Lung (tissue), 11 donors: ENCODE measurements at regions not wholly inside any gene's neighbourhood (a gene's known extent, or its start where the extent isn't known, plus 50 kb on each side); places are given as distances from the start of the nearest gene placed in this dataset.

Experiments
- ATAC-seq: fragments of 200-7000 bp; cut with Tn5 transposase; one replicate; pipeline ENCODE4 v1.9.1; 2020; ENCODE audit warnings: moderate number of reproducible peaks; ENCODE audit not compliant: insufficient read depth, low FRiP score
- DNase-seq, 3 donors: peaks; one replicate each; pipeline ENCODE4 v3.0.0-alpha.2; 2013 to 2017
- H3K27ac ChIP-seq, 2 donors: one replicate each; pipeline ENCODE4 v1.5.1; 2013; ENCODE audit warnings: mild to moderate bottlenecking in 2 of 2, moderate library complexity in 2 of 2, control low read depth in 1 of 2, inconsistent platforms in 1 of 2, low read depth in 1 of 2, low read length in 1 of 2
- H3K27me3 ChIP-seq, 3 donors: one replicate each; pipeline ENCODE4 v1.5.1; 2013; ENCODE audit warnings: low read length in 2 of 3; ENCODE audit not compliant: control insufficient read depth in 3 of 3, insufficient read depth in 3 of 3
- H3K36me3 ChIP-seq, 4 donors: one replicate each; pipeline ENCODE4 v1.5.1; 2013; ENCODE audit warnings: low read length in 4 of 4, mild to moderate bottlenecking in 1 of 4, moderate library complexity in 1 of 4; ENCODE audit not compliant: control insufficient read depth in 4 of 4, insufficient read depth in 4 of 4
- H3K4me1 ChIP-seq, 5 donors: one replicate each; pipeline ENCODE4 v1.5.1; 2013; ENCODE audit warnings: low read length in 5 of 5, mild to moderate bottlenecking in 2 of 5, moderate library complexity in 1 of 5; ENCODE audit not compliant: control insufficient read depth in 5 of 5, insufficient read depth in 5 of 5
- H3K4me3 ChIP-seq: one replicate; pipeline ENCODE4 v1.5.1; 2013; ENCODE audit warnings: mild to moderate bottlenecking, control low read depth, moderate library complexity
- H3K9ac ChIP-seq, 2 donors: one replicate each; pipeline ENCODE4 v1.5.1; 2013; ENCODE audit warnings: low read length in 2 of 2, control low read depth in 1 of 2; ENCODE audit not compliant: insufficient read depth in 1 of 2
- H3K9me3 ChIP-seq, 4 donors: one replicate each; pipeline ENCODE4 v1.5.1; 2013; ENCODE audit warnings: low read length in 3 of 4, mild to moderate bottlenecking in 1 of 4, moderate library complexity in 1 of 4; ENCODE audit not compliant: control insufficient read depth in 4 of 4, insufficient read depth in 3 of 4
- WGBS, 2 donors: extraction: QIAGEN DNeasy Blood & Tissue Kit; methylation state at CpG; one replicate each; pipeline ENCODE4 v1.1.7; 2013; 5-methylcytosine and 5-hydroxymethylcytosine counted together
- TF ChIP-seq, protein P1 (sequence below): IDR thresholded peaks from 2 replicates; pipeline ENCODE4 v1.5.1; 2012; ENCODE audit warnings: mild to moderate bottlenecking; ENCODE audit errors: control extremely low read depth, extremely low read depth
- donor health status: control.
- donor health status: control.
- donor health status: Bipolar disorder and iron deficiency.
- donor health status: healthy.
- donor health status: DM: yes; HTN: yes; CAD: no.

DNA sequence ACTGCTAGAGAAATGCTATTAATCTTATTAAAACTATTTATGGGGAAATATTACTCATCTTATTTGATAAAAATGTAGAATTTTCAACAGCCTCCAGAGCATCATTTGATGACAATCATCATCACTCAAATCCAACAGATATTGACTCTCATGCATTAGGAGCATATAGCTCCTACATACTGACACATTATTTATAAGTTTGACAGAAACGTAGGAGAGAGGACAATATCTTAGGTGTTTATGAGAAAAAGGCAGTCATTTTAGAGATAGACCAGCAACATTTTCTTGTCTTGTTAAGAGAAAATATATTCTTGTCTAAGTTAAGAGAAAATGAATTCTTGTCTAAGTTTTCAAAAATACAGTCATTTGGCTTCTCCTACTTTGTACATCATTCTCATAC lies 2550.2 kb downstream of the PCDH7 start:
- H3K9me3 ChIP-seq, result no peaks in the 10 kb centered on the region
- H3K4me1 ChIP-seq, result peaks cover 0 to 2% (median 0%) of the 10 kb centered on the region in 5 donors
- no peak overlapping the region for H3K4me3 ChIP-seq
- no peak overlapping the region for H3K27ac ChIP-seq
- no peaks in the 10 kb centered on the region for H3K36me3 ChIP-seq
- H3K9ac ChIP-seq, result no peak overlapping the region
- DNase-seq (no peak), ATAC-seq (no peak)
- WGBS, 2 donors, result 69 to 79% methylated on average over 1 of the region's 1 CpG
- H3K27me3 ChIP-seq, result no peaks in the 10 kb centered on the region
- TF ChIP-seq, protein P1, sequence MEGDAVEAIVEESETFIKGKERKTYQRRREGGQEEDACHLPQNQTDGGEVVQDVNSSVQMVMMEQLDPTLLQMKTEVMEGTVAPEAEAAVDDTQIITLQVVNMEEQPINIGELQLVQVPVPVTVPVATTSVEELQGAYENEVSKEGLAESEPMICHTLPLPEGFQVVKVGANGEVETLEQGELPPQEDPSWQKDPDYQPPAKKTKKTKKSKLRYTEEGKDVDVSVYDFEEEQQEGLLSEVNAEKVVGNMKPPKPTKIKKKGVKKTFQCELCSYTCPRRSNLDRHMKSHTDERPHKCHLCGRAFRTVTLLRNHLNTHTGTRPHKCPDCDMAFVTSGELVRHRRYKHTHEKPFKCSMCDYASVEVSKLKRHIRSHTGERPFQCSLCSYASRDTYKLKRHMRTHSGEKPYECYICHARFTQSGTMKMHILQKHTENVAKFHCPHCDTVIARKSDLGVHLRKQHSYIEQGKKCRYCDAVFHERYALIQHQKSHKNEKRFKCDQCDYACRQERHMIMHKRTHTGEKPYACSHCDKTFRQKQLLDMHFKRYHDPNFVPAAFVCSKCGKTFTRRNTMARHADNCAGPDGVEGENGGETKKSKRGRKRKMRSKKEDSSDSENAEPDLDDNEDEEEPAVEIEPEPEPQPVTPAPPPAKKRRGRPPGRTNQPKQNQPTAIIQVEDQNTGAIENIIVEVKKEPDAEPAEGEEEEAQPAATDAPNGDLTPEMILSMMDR, result no peak

DNA sequence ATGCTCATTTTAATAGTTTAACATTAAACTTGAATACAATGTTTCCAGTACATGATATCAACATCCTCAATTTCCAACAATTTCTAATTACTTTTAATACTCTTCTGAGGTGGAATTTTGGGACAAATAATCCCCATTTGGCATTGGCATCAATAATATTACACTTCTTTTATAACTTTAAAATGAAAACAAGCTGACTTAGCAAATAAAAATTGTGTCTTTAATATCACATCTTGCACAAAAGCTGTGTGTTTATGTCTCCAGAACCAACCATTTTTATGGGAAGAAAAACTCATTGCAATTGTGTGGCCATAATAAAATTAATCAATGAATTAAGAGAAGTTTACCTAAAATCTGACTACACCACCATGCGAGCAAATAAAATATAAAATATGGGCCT lies 2552.6 kb downstream of the PCDH7 start:
- TF ChIP-seq, protein P1, result no peak
- no peak overlapping the region for H3K4me3 ChIP-seq
- no peak overlapping the region for H3K27ac ChIP-seq
- no peak overlapping the region for H3K9ac ChIP-seq
- no peaks in the 10 kb centered on the region for H3K36me3 ChIP-seq
- 80 to 89% methylated on average over 1 of the region's 1 CpG for WGBS, 2 donors
- no peaks in the 10 kb centered on the region for H3K9me3 ChIP-seq
- H3K4me1 ChIP-seq, result peaks cover 0 to 4% (median 0%) of the 10 kb centered on the region in 5 donors
- DNase-seq (no peak), ATAC-seq (no peak)
- no peaks in the 10 kb centered on the region for H3K27me3 ChIP-seq

- no peak overlapping the region for H3K27ac ChIP-seq
- 78% methylated on average over 1 of the region's 1 CpG for WGBS, 2 donors
- H3K36me3 ChIP-seq, result no peaks in the 10 kb centered on the region
- TF ChIP-seq, protein P1, result no peak
- H3K9me3 ChIP-seq, result no peaks in the 10 kb centered on the region
- DNase-seq (no peak), ATAC-seq (no peak)
- H3K27me3 ChIP-seq, result no peaks in the 10 kb centered on the region
- H3K4me1 ChIP-seq, result no peaks in the 10 kb centered on the region
- no peak overlapping the region for H3K4me3 ChIP-seq
- no peak overlapping the region for H3K9ac ChIP-seq
These were observed 2563.6 kb downstream of the PCDH7 start for GRCh38 chr4:33283818-33284217.

- DNase-seq (no peak), ATAC-seq (no peak)
- no peaks in the 10 kb centered on the region for H3K9me3 ChIP-seq
- H3K36me3 ChIP-seq, result no peaks in the 10 kb centered on the region
- 65 to 68% methylated on average over 3 of the region's 3 CpGs for WGBS, 2 donors
- no peaks in the 10 kb centered on the region for H3K27me3 ChIP-seq
- no peak overlapping the region for H3K27ac ChIP-seq
- TF ChIP-seq, protein P1, result no peak
- H3K4me3 ChIP-seq, result no peak overlapping the region
- H3K4me1 ChIP-seq, result no peaks in the 10 kb centered on the region
- H3K9ac ChIP-seq, result no peak overlapping the region
These were observed 2576.8 kb downstream of the PCDH7 start for GRCh38 chr4:33296876-33297455.
